Neutrophil (primary cell): ENCODE measurements at regions not wholly inside any gene's neighbourhood (a gene's known extent, or its start where the extent isn't known, plus 50 kb on each side); places are given as distances from the start of the nearest gene placed in this dataset.
"Not testable (repeated sequence)": the region's sequence is repeated elsewhere in the genome, so short reads cannot be mapped to it uniquely, and the experiment has no call there.

Source experiments
- H3K27ac ChIP-seq: fragments of 200-600 bp; sonication (generic); 2 replicates; pipeline ENCODE4 v1.5.1; 2016; ENCODE audit warnings: mild to moderate bottlenecking, moderate library complexity
- H3K27me3 ChIP-seq: fragments of 200-600 bp; sonication (generic); 2 replicates; pipeline ENCODE4 v1.6.0; 2016; ENCODE audit warnings: mild to moderate bottlenecking
- H3K36me3 ChIP-seq: fragments of 200-600 bp; sonication (generic); 2 replicates; pipeline ENCODE4 v1.5.1; 2017
- H3K4me1 ChIP-seq, 2 experiments: fragments of 200-600 bp in 1 of 2; sonication (generic) in 1 of 2; 1 replicate in 1 of 2; 2 replicates in 1 of 2; pipeline versions ENCODE4 v1.5.1 to v1.6.1; 2013 to 2016; ENCODE audit warnings: low read depth in 1 of 2, low read length in 1 of 2, mild to moderate bottlenecking in 1 of 2, moderate library complexity in 1 of 2; ENCODE audit not compliant: control insufficient read depth in 1 of 2, insufficient read depth in 1 of 2
- H3K4me3 ChIP-seq, 2 experiments: fragments of 200-600 bp in 1 of 2; sonication (generic) in 1 of 2; 1 replicate in 1 of 2; 2 replicates in 1 of 2; pipeline ENCODE4 v1.5.1; 2013 to 2016; ENCODE audit warnings: low read depth in 1 of 2, low read length in 1 of 2, mild to moderate bottlenecking in 1 of 2, moderate library complexity in 1 of 2
- H3K9me3 ChIP-seq: fragments of 200-600 bp; sonication (generic); 2 replicates; pipeline ENCODE4 v1.5.1; 2016
- TF ChIP-seq, protein P1 (sequence below): fragments of 200-600 bp; sonication (generic); IDR thresholded peaks from 2 replicates; pipeline ENCODE4 v1.5.1; 2016; ENCODE audit warnings: antibody characterized with exemption

- no peaks in the 10 kb centered on the region for H3K36me3 ChIP-seq
- no peaks in the 10 kb centered on the region for H3K27me3 ChIP-seq
- TF ChIP-seq, protein P1, sequence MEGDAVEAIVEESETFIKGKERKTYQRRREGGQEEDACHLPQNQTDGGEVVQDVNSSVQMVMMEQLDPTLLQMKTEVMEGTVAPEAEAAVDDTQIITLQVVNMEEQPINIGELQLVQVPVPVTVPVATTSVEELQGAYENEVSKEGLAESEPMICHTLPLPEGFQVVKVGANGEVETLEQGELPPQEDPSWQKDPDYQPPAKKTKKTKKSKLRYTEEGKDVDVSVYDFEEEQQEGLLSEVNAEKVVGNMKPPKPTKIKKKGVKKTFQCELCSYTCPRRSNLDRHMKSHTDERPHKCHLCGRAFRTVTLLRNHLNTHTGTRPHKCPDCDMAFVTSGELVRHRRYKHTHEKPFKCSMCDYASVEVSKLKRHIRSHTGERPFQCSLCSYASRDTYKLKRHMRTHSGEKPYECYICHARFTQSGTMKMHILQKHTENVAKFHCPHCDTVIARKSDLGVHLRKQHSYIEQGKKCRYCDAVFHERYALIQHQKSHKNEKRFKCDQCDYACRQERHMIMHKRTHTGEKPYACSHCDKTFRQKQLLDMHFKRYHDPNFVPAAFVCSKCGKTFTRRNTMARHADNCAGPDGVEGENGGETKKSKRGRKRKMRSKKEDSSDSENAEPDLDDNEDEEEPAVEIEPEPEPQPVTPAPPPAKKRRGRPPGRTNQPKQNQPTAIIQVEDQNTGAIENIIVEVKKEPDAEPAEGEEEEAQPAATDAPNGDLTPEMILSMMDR, result no peak
- no peak overlapping the region for H3K27ac ChIP-seq
- no peaks in the 10 kb centered on the region for H3K4me1 ChIP-seq
- H3K9me3 ChIP-seq, result no peaks in the 10 kb centered on the region
- H3K4me3 ChIP-seq, result no peak overlapping the region
Measured at GRCh38 chr13:78065141-78065540, 146.5 kb upstream of the EDNRB start.

GRCh38 chr13:78061806-78062205, 143.2 kb upstream of the EDNRB start:
- Histone ChIP-seq H3K4me3 (no peak overlapping the region), H3K27me3 (no peaks in the 10 kb centered on the region), H3K9me3 (no peaks in the 10 kb centered on the region), H3K36me3 (no peaks in the 10 kb centered on the region), H3K27ac (no peak overlapping the region), H3K4me1 (no peaks in the 10 kb centered on the region)
- TF ChIP-seq, protein P1, result no peak

GRCh38 chr13:78060966-78061365, 142.3 kb upstream of the EDNRB start:
- Histone ChIP-seq H3K27me3 (no peaks in the 10 kb centered on the region), H3K4me1 (no peaks in the 10 kb centered on the region), H3K36me3 (no peaks in the 10 kb centered on the region), H3K27ac (no peak overlapping the region), H3K9me3 (no peaks in the 10 kb centered on the region), H3K4me3 (no peak overlapping the region)
- TF ChIP-seq, protein P1, result no peak

GRCh38 chr13:78056865-78057264, 138.2 kb upstream of the EDNRB start:
- H3K9me3 ChIP-seq, H3K4me1 ChIP-seq, H3K4me3 ChIP-seq: not testable (repeated sequence)

DNA sequence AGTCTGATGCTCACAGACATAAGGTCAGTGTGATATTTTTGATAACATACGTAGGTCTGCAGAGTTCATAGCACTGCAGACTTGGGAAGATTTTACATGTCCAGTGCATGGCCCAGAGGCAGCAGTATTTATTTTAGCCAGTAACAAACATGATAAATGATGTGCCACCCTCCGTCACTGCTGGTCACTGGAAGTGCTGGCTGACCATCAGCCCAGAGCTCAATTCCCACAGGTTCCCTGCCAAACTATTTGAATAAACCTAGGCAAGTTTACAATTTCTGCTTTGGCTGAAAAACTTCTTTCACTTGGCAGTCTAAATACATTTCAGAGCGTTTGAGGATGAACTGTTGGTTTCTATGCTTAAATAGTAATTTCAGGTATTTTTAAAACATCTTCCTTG, 135.5 kb upstream of the EDNRB start:
- Histone ChIP-seq H3K4me3 (no peak overlapping the region), H3K9me3 (no peaks in the 10 kb centered on the region), H3K36me3 (no peaks in the 10 kb centered on the region), H3K27ac (no peak overlapping the region), H3K27me3 (no peaks in the 10 kb centered on the region), H3K4me1 (no peaks in the 10 kb centered on the region)
- TF ChIP-seq, protein P1, result no peak

More at GRCh38 chr13:78056865-78057264, 138.2 kb upstream of the EDNRB start:
- not testable (repeated sequence) for H3K27me3 ChIP-seq, H3K36me3 ChIP-seq, H3K27ac ChIP-seq

- H3K27me3 ChIP-seq, result no peaks in the 10 kb centered on the region
- no peak overlapping the region for H3K4me3 ChIP-seq
- H3K27ac ChIP-seq, result no peak overlapping the region
- H3K36me3 ChIP-seq, result no peaks in the 10 kb centered on the region
- H3K4me1 ChIP-seq, result no peaks in the 10 kb centered on the region
- TF ChIP-seq, protein P1, result no peak
- H3K9me3 ChIP-seq, result no peaks in the 10 kb centered on the region
Measured at GRCh38 chr13:78047151-78047550, 128.5 kb upstream of the EDNRB start.
